ENCODE measurements at regions not wholly inside any gene's neighbourhood (a gene's known extent, or its start where the extent isn't known, plus 50 kb on each side); places are given as distances from the start of the nearest gene placed in this dataset.

- TF ChIP-seq EZH2 (optimal IDR thresholded peaks at IDR 0.05; ENCODE audit: low read depth, low read length) (no peak), CTCF (IDR thresholded peaks at IDR 0.05; ENCODE audit: low read length) (no peak)
Measured at GRCh38 chr18:10225300-10225699, 229.1 kb upstream of the APCDD1 start.

GRCh38 chr18:10226971-10227370 is 227.5 kb upstream of the APCDD1 start:
- H3K4me2 ChIP-seq (ENCODE audit: low read depth, low read length), result no peak overlapping the region
- no peaks in the 10 kb centered on the region for H3K9me2 ChIP-seq (replicated peaks; ENCODE audit: insufficient read depth, low read length)
- H3K4me3 ChIP-seq (ENCODE audit: low read length), result no peak overlapping the region
- H3K36me3 ChIP-seq (replicated peaks; ENCODE audit: insufficient read depth, low read length), result no peaks in the 10 kb centered on the region
- no peaks in the 10 kb centered on the region for H3K79me2 ChIP-seq (ENCODE audit: low read length)
- no peak for TF ChIP-seq EZH2 (optimal IDR thresholded peaks at IDR 0.05; ENCODE audit: low read depth, low read length)
- TF ChIP-seq EZH2phosphoT487 (IDR thresholded peaks at IDR 0.05; ENCODE audit: low read length), result no peak
- TF ChIP-seq CTCF (IDR thresholded peaks at IDR 0.05; ENCODE audit: low read length), result no peak
- 0 out of 2 replicates have a peak, but pooled peaks cover 4% of the 10 kb centered on the region for H3K9me3 ChIP-seq (replicated peaks; ENCODE audit: insufficient read depth, low read length)
- no peaks in the 10 kb centered on the region for H3K27me3 ChIP-seq (replicated peaks; ENCODE audit: insufficient read depth, low read length)
- H3K4me1 ChIP-seq (ENCODE audit: low read length), result no peaks in the 10 kb centered on the region
- no peaks in the 10 kb centered on the region for H3F3A ChIP-seq (ENCODE audit: insufficient read depth, low read length)
- H4K20me1 ChIP-seq (ENCODE audit: insufficient read depth, low read length), result no peaks in the 10 kb centered on the region
- no peak overlapping the region for H3K9ac ChIP-seq (ENCODE audit: low read length)
- no peak overlapping the region for H2AFZ ChIP-seq (ENCODE audit: low read length)
- no peak overlapping the region for H3K27ac ChIP-seq (ENCODE audit: low read length)
- DNase-seq, result no peak

More at GRCh38 chr18:10225300-10225699, 229.1 kb upstream of the APCDD1 start:
- Histone ChIP-seq H2AFZ (ENCODE audit: low read length) (no peak overlapping the region), H3K4me1 (ENCODE audit: low read length) (no peaks in the 10 kb centered on the region), H3K27ac (ENCODE audit: low read length) (no peak overlapping the region), H3K9ac (ENCODE audit: low read length) (no peak overlapping the region), H3K27me3 (replicated peaks; ENCODE audit: insufficient read depth, low read length) (no peaks in the 10 kb centered on the region), H3K4me2 (ENCODE audit: low read depth, low read length) (no peak overlapping the region), H4K20me1 (ENCODE audit: insufficient read depth, low read length) (no peaks in the 10 kb centered on the region), H3K36me3 (replicated peaks; ENCODE audit: insufficient read depth, low read length) (no peaks in the 10 kb centered on the region), H3F3A (ENCODE audit: insufficient read depth, low read length) (no peaks in the 10 kb centered on the region), H3K79me2 (ENCODE audit: low read length) (no peaks in the 10 kb centered on the region), H3K9me3 (replicated peaks; ENCODE audit: insufficient read depth, low read length) (0 out of 2 replicates have a peak, but pooled peaks cover 4% of the 10 kb centered on the region), H3K9me2 (replicated peaks; ENCODE audit: insufficient read depth, low read length) (no peaks in the 10 kb centered on the region), H3K4me3 (ENCODE audit: low read length) (no peak overlapping the region)
- DNase-seq, result no peak

GRCh38 chr18:10228326-10228725 is 226.1 kb upstream of the APCDD1 start:
- no peak overlapping the region for H3K4me3 ChIP-seq (ENCODE audit: low read length)
- no peaks in the 10 kb centered on the region for H3K4me1 ChIP-seq (ENCODE audit: low read length)
- H3K27me3 ChIP-seq (replicated peaks; ENCODE audit: insufficient read depth, low read length), result no peaks in the 10 kb centered on the region
- H3K27ac ChIP-seq (ENCODE audit: low read length), result no peak overlapping the region
- TF ChIP-seq EZH2 (optimal IDR thresholded peaks at IDR 0.05; ENCODE audit: low read depth, low read length) (no peak), EZH2phosphoT487 (IDR thresholded peaks at IDR 0.05; ENCODE audit: low read length) (no peak), CTCF (IDR thresholded peaks at IDR 0.05; ENCODE audit: low read length) (no peak)
- no peaks in the 10 kb centered on the region for H3F3A ChIP-seq (ENCODE audit: insufficient read depth, low read length)
- no peak for DNase-seq
- H3K36me3 ChIP-seq (replicated peaks; ENCODE audit: insufficient read depth, low read length), result no peaks in the 10 kb centered on the region
- H3K9me3 ChIP-seq (replicated peaks; ENCODE audit: insufficient read depth, low read length), result 0 out of 2 replicates have a peak, but pooled peaks cover 4% of the 10 kb centered on the region
- no peak overlapping the region for H3K9ac ChIP-seq (ENCODE audit: low read length)
- no peaks in the 10 kb centered on the region for H3K9me2 ChIP-seq (replicated peaks; ENCODE audit: insufficient read depth, low read length)
- H2AFZ ChIP-seq (ENCODE audit: low read length), result no peak overlapping the region
- no peak overlapping the region for H3K4me2 ChIP-seq (ENCODE audit: low read depth, low read length)
- H4K20me1 ChIP-seq (ENCODE audit: insufficient read depth, low read length), result no peaks in the 10 kb centered on the region
- no peaks in the 10 kb centered on the region for H3K79me2 ChIP-seq (ENCODE audit: low read length)

Data from MM.1S (cell line).